ENCODE measurements at regions not wholly inside any gene's neighbourhood (a gene's known extent, or its start where the extent isn't known, plus 50 kb on each side); places are given as distances from the start of the nearest gene placed in this dataset.
"Not testable (repeated sequence)": the region's sequence is repeated elsewhere in the genome, so short reads cannot be mapped to it uniquely, and the experiment has no call there.

- POLR2A ChIA-PET; ATAC-seq; BruUV-seq (replicated peaks); H3K4me3 ChIP-seq (replicated peaks in 1 of 3; ENCODE audit: insufficient read depth in 1 of 3, low read depth in 2 of 3, low read length in 3 of 3); DNase-seq (ENCODE audit: low spot score); H4K20me1 ChIP-seq (ENCODE audit: insufficient read depth, low read length); H3K9ac ChIP-seq (ENCODE audit: insufficient read depth, low read depth, low read length); H2AFZ ChIP-seq (ENCODE audit: low read length); H3K27ac ChIP-seq (ENCODE audit: extremely low read length, insufficient read depth, low read length); H3K9me3 ChIP-seq (ENCODE audit: low read length); H3K79me2 ChIP-seq (ENCODE audit: insufficient read depth, low read length); H3K27me3 ChIP-seq (ENCODE audit: control insufficient read depth in 1 of 2, insufficient read depth in 2 of 2, low read length in 2 of 2); H3K4me1 ChIP-seq (ENCODE audit: insufficient read depth, low read length); H3K36me3 ChIP-seq (replicated peaks in 1 of 2; ENCODE audit: control insufficient read depth in 1 of 2, insufficient read depth in 2 of 2, low read length in 2 of 2); in situ Hi-C loops (cut with HindIII; ENCODE audit: extremely low pct_ligation_motif_present, low pct_unique_long_range_greater_than_20kb); intact Hi-C loops (cut with micrococcal nuclease; ENCODE audit: unreplicated experiment); FAIRE-seq; CTCF ChIA-PET (ENCODE audit: low intra/inter-chr PET ratio, low total read pairs); H3K4me2 ChIP-seq (ENCODE audit: low read depth, low read length): not testable (repeated sequence)
- 0 out of 2 replicates have a peak, but pooled peaks have one; percentile 51 for TF ChIP-seq ZNF260 (CRISPR knock-in tag; IDR thresholded peaks at IDR 0.05; ENCODE audit: borderline replicate concordance, low read depth)
- 15% methylated on average over 1 of the region's 1 CpG for WGBS (ENCODE audit: low lambda C conversion rate)
Measured at GRCh38 chr2:126293962-126294361, 362.0 kb upstream of the GYPC start.

- Histone ChIP-seq H3K4me3 (replicated peaks in 1 of 3; ENCODE audit: insufficient read depth in 1 of 3, low read depth in 2 of 3, low read length in 3 of 3) (no peak overlapping the region), H3K36me3 (replicated peaks in 1 of 2; ENCODE audit: control insufficient read depth in 1 of 2, insufficient read depth in 2 of 2, low read length in 2 of 2) (no peaks in the 10 kb centered on the region), H4K20me1 (ENCODE audit: insufficient read depth, low read length) (no peaks in the 10 kb centered on the region), H3K4me2 (ENCODE audit: low read depth, low read length) (no peak overlapping the region), H3K27ac (ENCODE audit: extremely low read length, insufficient read depth, low read length) (no peak overlapping the region), H3K4me1 (ENCODE audit: insufficient read depth, low read length) (no peaks in the 10 kb centered on the region), H3K9ac (ENCODE audit: insufficient read depth, low read depth, low read length) (no peak overlapping the region), H3K79me2 (ENCODE audit: insufficient read depth, low read length) (no peaks in the 10 kb centered on the region), H3K9me3 (ENCODE audit: low read length) (no peaks in the 10 kb centered on the region), H3K27me3 (ENCODE audit: control insufficient read depth in 1 of 2, insufficient read depth in 2 of 2, low read length in 2 of 2) (no peaks in the 10 kb centered on the region), H2AFZ (ENCODE audit: low read length) (no peak overlapping the region)
- CTCF ChIA-PET (ENCODE audit: low intra/inter-chr PET ratio, low total read pairs): no interaction called here
- DNase-seq (ENCODE audit: low spot score): no peak
- no TSS peak for BruUV-seq (replicated peaks)
- in situ Hi-C loops (cut with HindIII; ENCODE audit: extremely low pct_ligation_motif_present, low pct_unique_long_range_greater_than_20kb): no loop called here
- intact Hi-C loops (cut with micrococcal nuclease; ENCODE audit: unreplicated experiment): no loop called here
- no peak for ATAC-seq
- POLR2A ChIA-PET: no interaction called here
- no peak for FAIRE-seq
- WGBS (ENCODE audit: low lambda C conversion rate): 27% methylated on average over 2 of the region's 2 CpGs
- TF ChIP-seq MAZ (IDR thresholded peaks at IDR 0.05; ENCODE audit: borderline replicate concordance, low read depth, low read length): no peak
- no peak for TF ChIP-seq MAZ (CRISPR knock-in tag; IDR thresholded peaks at IDR 0.05; ENCODE audit: low read depth)
- TF ChIP-seq CSRNP2 (CRISPR knock-in tag; conservative IDR thresholded peaks at IDR 0.05; ENCODE audit: low read depth): no peak
- no peak for TF ChIP-seq U2AF1 (optimal IDR thresholded peaks at IDR 0.05; ENCODE audit: low read depth, low read length)
- TF ChIP-seq POGK (CRISPR knock-in tag; conservative IDR thresholded peaks at IDR 0.05): no peak
- peak; percentile 18; the same call in 1 of the 2 replicates for TF ChIP-seq ATF7 (IDR thresholded peaks at IDR 0.05)
- TF ChIP-seq ATF7 (CRISPR knock-in tag; IDR thresholded peaks at IDR 0.05): no peak
- no peak for TF ChIP-seq THAP9 (CRISPR knock-in tag; IDR thresholded peaks at IDR 0.05; ENCODE audit: borderline replicate concordance)
- no peak for TF ChIP-seq ONECUT2 (CRISPR knock-in tag; IDR thresholded peaks at IDR 0.05)
- TF ChIP-seq PHF21A (CRISPR knock-in tag; IDR thresholded peaks at IDR 0.05): no peak
- no peak for TF ChIP-seq ZKSCAN1 (IDR thresholded peaks at IDR 0.05; ENCODE audit: low read length)
- TF ChIP-seq TRIM24 (CRISPR knock-in tag; IDR thresholded peaks at IDR 0.05): no peak
Measured at GRCh38 chr2:126299469-126299976, 356.4 kb upstream of the GYPC start.

Measured in HepG2 (cell line).